Peyer's patch (tissue), 4 donors: ENCODE measurements at regions not wholly inside any gene's neighbourhood (a gene's known extent, or its start where the extent isn't known, plus 50 kb on each side); places are given as distances from the start of the nearest gene placed in this dataset.

Source experiments
- CTCF ChIP-seq, 6 experiments: fragments of 450-650 bp in 4 of 6; fragments of 200-600 bp in 2 of 6; sonication (generic) in 1 of 6; IDR thresholded peaks; one replicate each; pipeline ENCODE4 v1.5.1; 2017 to 2019; ENCODE audit warnings: antibody characterized with exemption in 6 of 6, mild to moderate bottlenecking in 3 of 6, moderate library complexity in 1 of 6
- POLR2A ChIP-seq, 2 donors: fragments of 450-650 bp; IDR thresholded peaks; one replicate each; pipeline ENCODE4 v1.5.1; 2017; ENCODE audit warnings: antibody characterized with exemption in 2 of 2, mild to moderate bottlenecking in 2 of 2, moderate library complexity in 2 of 2

DNA sequence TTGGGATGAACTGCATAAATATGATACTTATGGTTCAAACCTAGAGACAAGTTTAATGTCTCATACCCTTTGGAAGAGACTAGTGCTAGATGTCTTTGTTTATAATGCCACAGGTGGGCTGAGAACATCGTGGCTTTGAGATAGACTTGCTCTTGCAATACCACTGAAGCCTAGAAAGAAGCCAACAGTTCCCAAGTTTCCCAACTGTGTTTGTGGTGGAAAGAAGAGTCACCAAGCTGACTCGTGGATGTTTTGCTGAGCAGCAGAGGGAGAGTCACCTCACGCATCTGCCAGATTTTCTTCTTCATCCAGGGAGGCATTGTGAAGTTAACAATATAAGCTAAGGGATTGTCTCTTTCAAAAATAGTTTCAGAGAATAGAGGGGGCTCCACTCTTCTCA is 1076.2 kb downstream of the C4orf33 start:
- TF ChIP-seq CTCF (IDR thresholded peaks at IDR 0.05) (no peak), POLR2A (IDR thresholded peaks at IDR 0.05) (no peak)
